GM12864 (cell line): ENCODE measurements at regions not wholly inside any gene's neighbourhood (a gene's known extent, or its start where the extent isn't known, plus 50 kb on each side); places are given as distances from the start of the nearest gene placed in this dataset.

ENCODE experiments used
- DNase-seq: peaks from one replicate; pipeline ENCODE4 v3.0.0-alpha.2; 2011; ENCODE audit warnings: low read depth
- H3K4me3 ChIP-seq: 2 replicates; pipeline ENCODE4 v1.5.1; 2011; ENCODE audit warnings: mild to moderate bottlenecking, low read depth, low read length, control low read depth
- CTCF ChIP-seq: IDR thresholded peaks from 2 replicates; pipeline ENCODE4 v1.5.1; 2011; ENCODE audit warnings: low read depth, mild to moderate bottlenecking, moderate library complexity, low read length, control low read depth, inconsistent platforms; ENCODE audit errors: missing control alignments

- H3K4me3 ChIP-seq, result no peak overlapping the region
- no peak for DNase-seq
- no peak for TF ChIP-seq CTCF
Observed at GRCh38 chr2:228669690-228670089, 488.2 kb upstream of the SPHKAP start.

- no peak for DNase-seq
- no peak overlapping the region for H3K4me3 ChIP-seq
- no peak for TF ChIP-seq CTCF
Observed at GRCh38 chr2:228665232-228665631, 483.7 kb upstream of the SPHKAP start.

- no peak for TF ChIP-seq CTCF
- no peak for DNase-seq
- no peak overlapping the region for H3K4me3 ChIP-seq
Observed at GRCh38 chr2:228658998-228659397, 477.5 kb upstream of the SPHKAP start.

GRCh38 chr2:228657807-228658402 lies 476.4 kb upstream of the SPHKAP start:
- peak; percentile 26 for TF ChIP-seq CTCF
- no peak overlapping the region for H3K4me3 ChIP-seq
- no peak for DNase-seq

GRCh38 chr2:228655331-228655730 lies 473.8 kb upstream of the SPHKAP start:
- DNase-seq, result no peak
- no peak overlapping the region for H3K4me3 ChIP-seq
- no peak for TF ChIP-seq CTCF

GRCh38 chr2:228654707-228655106 lies 473.2 kb upstream of the SPHKAP start:
- no peak for TF ChIP-seq CTCF
- no peak overlapping the region for H3K4me3 ChIP-seq
- DNase-seq, result no peak

- DNase-seq, result no peak
- TF ChIP-seq CTCF, result no peak
- H3K4me3 ChIP-seq, result no peak overlapping the region
Observed at GRCh38 chr2:228653884-228654283, 472.4 kb upstream of the SPHKAP start.
